GM21619 (cell line): ENCODE measurements at regions not wholly inside any gene's neighbourhood (a gene's known extent, or its start where the extent isn't known, plus 50 kb on each side); places are given as distances from the start of the nearest gene placed in this dataset.
"Not testable (repeated sequence)": the region's sequence is repeated elsewhere in the genome, so short reads cannot be mapped to it uniquely, and the experiment has no call there.

Experiments used
- ATAC-seq: cut with Tn5 transposase; IDR thresholded peaks from one replicate; pipeline ENCODE4 v1.9.1; 2021; ENCODE audit not compliant: unreplicated experiment

GRCh38 chr18:4551001-4551360 lies 95.9 kb upstream of the DLGAP1 start:
- no peak for ATAC-seq

GRCh38 chr18:4549164-4549872 lies 94.2 kb upstream of the DLGAP1 start:
- no peak for ATAC-seq

- no peak for ATAC-seq
These were observed 92.0 kb upstream of the DLGAP1 start for GRCh38 chr18:4547126-4547525.

- no peak for ATAC-seq
These were observed 89.0 kb upstream of the DLGAP1 start for GRCh38 chr18:4544142-4544541.

- no peak for ATAC-seq
These were observed 88.6 kb upstream of the DLGAP1 start for GRCh38 chr18:4543711-4544110.

GRCh38 chr18:4541588-4541987 lies 86.5 kb upstream of the DLGAP1 start:
- no peak for ATAC-seq

- no peak for ATAC-seq
These were observed 81.3 kb upstream of the DLGAP1 start for GRCh38 chr18:4536447-4536846.

GRCh38 chr18:4528405-4528804 lies 73.3 kb upstream of the DLGAP1 start:
- ATAC-seq = no peak

- not testable (repeated sequence) for ATAC-seq
These were observed 72.7 kb upstream of the DLGAP1 start for GRCh38 chr18:4527826-4528225.

GRCh38 chr18:4524096-4524495 lies 69.0 kb upstream of the DLGAP1 start:
- ATAC-seq = no peak

- no peak for ATAC-seq
These were observed 56.1 kb upstream of the DLGAP1 start for GRCh38 chr18:4511166-4511565.

GRCh38 chr18:4510711-4511110 lies 55.6 kb upstream of the DLGAP1 start:
- no peak for ATAC-seq

GRCh38 chr18:4510160-4510559 lies 55.1 kb upstream of the DLGAP1 start:
- ATAC-seq = no peak
